Hepatocyte (in vitro differentiated cells): ENCODE measurements at regions not wholly inside any gene's neighbourhood (a gene's known extent, or its start where the extent isn't known, plus 50 kb on each side); places are given as distances from the start of the nearest gene placed in this dataset.

Source experiments
- EZH2phosphoT487 ChIP-seq: fragments of 200-600 bp; sonication (generic); IDR thresholded peaks from one replicate; pipeline ENCODE4 v1.6.1; 2018; ENCODE audit warnings: antibody characterized with exemption, mild to moderate bottlenecking, low read depth, moderate library complexity; ENCODE audit not compliant: unreplicated experiment, severe bottlenecking
- TF ChIP-seq, protein P1 (sequence below): fragments of 200-600 bp; sonication (generic); IDR thresholded peaks from 2 replicates; pipeline ENCODE4 v1.5.1; 2016; ENCODE audit warnings: antibody characterized with exemption, mild to moderate bottlenecking; ENCODE audit not compliant: poor library complexity

DNA sequence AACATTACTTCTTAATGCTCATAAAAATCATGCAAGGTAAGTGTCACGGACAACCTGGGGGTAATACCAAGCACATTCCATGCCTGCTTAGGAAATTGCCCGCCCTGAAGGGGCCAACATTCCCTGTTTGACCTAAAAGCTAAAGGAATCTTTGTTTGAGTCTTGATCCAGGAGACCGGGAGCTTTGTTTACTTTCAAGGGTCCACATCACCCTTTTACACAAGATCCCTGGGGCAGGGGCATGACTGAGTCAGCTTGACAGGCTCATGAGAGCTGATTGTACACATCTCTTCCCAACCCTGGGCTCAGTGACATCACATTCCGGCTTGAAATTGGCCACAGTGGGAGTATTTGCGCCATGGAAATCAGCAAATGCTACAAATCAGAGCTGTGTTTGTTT lies 248.1 kb upstream of the HABP2 start:
- no peak for TF ChIP-seq EZH2phosphoT487
- TF ChIP-seq, protein P1, sequence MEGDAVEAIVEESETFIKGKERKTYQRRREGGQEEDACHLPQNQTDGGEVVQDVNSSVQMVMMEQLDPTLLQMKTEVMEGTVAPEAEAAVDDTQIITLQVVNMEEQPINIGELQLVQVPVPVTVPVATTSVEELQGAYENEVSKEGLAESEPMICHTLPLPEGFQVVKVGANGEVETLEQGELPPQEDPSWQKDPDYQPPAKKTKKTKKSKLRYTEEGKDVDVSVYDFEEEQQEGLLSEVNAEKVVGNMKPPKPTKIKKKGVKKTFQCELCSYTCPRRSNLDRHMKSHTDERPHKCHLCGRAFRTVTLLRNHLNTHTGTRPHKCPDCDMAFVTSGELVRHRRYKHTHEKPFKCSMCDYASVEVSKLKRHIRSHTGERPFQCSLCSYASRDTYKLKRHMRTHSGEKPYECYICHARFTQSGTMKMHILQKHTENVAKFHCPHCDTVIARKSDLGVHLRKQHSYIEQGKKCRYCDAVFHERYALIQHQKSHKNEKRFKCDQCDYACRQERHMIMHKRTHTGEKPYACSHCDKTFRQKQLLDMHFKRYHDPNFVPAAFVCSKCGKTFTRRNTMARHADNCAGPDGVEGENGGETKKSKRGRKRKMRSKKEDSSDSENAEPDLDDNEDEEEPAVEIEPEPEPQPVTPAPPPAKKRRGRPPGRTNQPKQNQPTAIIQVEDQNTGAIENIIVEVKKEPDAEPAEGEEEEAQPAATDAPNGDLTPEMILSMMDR, result no peak
